ENCODE measurements at regions not wholly inside any gene's neighbourhood (a gene's known extent, or its start where the extent isn't known, plus 50 kb on each side); places are given as distances from the start of the nearest gene placed in this dataset.
"Not testable (repeated sequence)": the region's sequence is repeated elsewhere in the genome, so short reads cannot be mapped to it uniquely, and the experiment has no call there.

- Histone ChIP-seq H2AFZ (ENCODE audit: low read depth, low read length, severe bottlenecking) (no peak overlapping the region), H3K9ac (ENCODE audit: low read length) (no peak overlapping the region), H3K27me3 (ENCODE audit: low read length) (no peaks in the 10 kb centered on the region), H3K9me3 (ENCODE audit: insufficient read depth, low read length) (0 out of 2 replicates have a peak, but pooled peaks cover 11% of the 10 kb centered on the region), H3F3A (ENCODE audit: insufficient read depth) (no peaks in the 10 kb centered on the region), H3K4me2 (ENCODE audit: low read depth, low read length, poor library complexity, severe bottlenecking) (no peak overlapping the region), H3K9me2 (replicated peaks; ENCODE audit: insufficient read depth, low read length) (0 out of 2 replicates have a peak, but pooled peaks cover 4% of the 10 kb centered on the region), H3K36me3 (ENCODE audit: low read length) (no peaks in the 10 kb centered on the region), H3K4me3 (ENCODE audit: insufficient read depth, low read length, poor library complexity, severe bottlenecking) (no peak overlapping the region), H4K20me1 (ENCODE audit: low read depth, low read length) (no peaks in the 10 kb centered on the region), H3K79me2 (ENCODE audit: insufficient read depth, low read length) (no peaks in the 10 kb centered on the region), H3K27ac (ENCODE audit: low read depth, low read length) (no peak overlapping the region)
- no peak for TF ChIP-seq CTCF (IDR thresholded peaks at IDR 0.05; ENCODE audit: insufficient read depth, low read length, poor library complexity, severe bottlenecking)
- no peak for TF ChIP-seq EZH2phosphoT487 (conservative IDR thresholded peaks at IDR 0.05; ENCODE audit: low read length)
These were observed 1642.6 kb upstream of the CELF4 start for GRCh38 chr18:39208190-39208589.

GRCh38 chr18:39206398-39207103, 1641.0 kb upstream of the CELF4 start:
- H3K4me2 ChIP-seq (ENCODE audit: low read depth, low read length, poor library complexity, severe bottlenecking); H3K9me3 ChIP-seq (ENCODE audit: insufficient read depth, low read length); H3K27ac ChIP-seq (ENCODE audit: low read depth, low read length); H3K27me3 ChIP-seq (ENCODE audit: low read length); H3K36me3 ChIP-seq (ENCODE audit: low read length); H3K9ac ChIP-seq (ENCODE audit: low read length); H2AFZ ChIP-seq (ENCODE audit: low read depth, low read length, severe bottlenecking); H3F3A ChIP-seq (ENCODE audit: insufficient read depth); H4K20me1 ChIP-seq (ENCODE audit: low read depth, low read length); H3K4me3 ChIP-seq (ENCODE audit: insufficient read depth, low read length, poor library complexity, severe bottlenecking); H3K79me2 ChIP-seq (ENCODE audit: insufficient read depth, low read length); H3K9me2 ChIP-seq (replicated peaks; ENCODE audit: insufficient read depth, low read length): not testable (repeated sequence)

- no peak overlapping the region for H3K4me3 ChIP-seq (ENCODE audit: insufficient read depth, low read length, poor library complexity, severe bottlenecking)
- TF ChIP-seq EZH2phosphoT487 (conservative IDR thresholded peaks at IDR 0.05; ENCODE audit: low read length) (no peak), CTCF (IDR thresholded peaks at IDR 0.05; ENCODE audit: insufficient read depth, low read length, poor library complexity, severe bottlenecking) (no peak)
- H3K27me3 ChIP-seq (ENCODE audit: low read length) = no peaks in the 10 kb centered on the region
- no peaks in the 10 kb centered on the region for H3K36me3 ChIP-seq (ENCODE audit: low read length)
- H3K9me3 ChIP-seq (ENCODE audit: insufficient read depth, low read length) = 0 out of 2 replicates have a peak, but pooled peaks cover 6% of the 10 kb centered on the region
- H3K79me2 ChIP-seq (ENCODE audit: insufficient read depth, low read length) = no peaks in the 10 kb centered on the region
- no peak overlapping the region for H3K9ac ChIP-seq (ENCODE audit: low read length)
- H3K27ac ChIP-seq (ENCODE audit: low read depth, low read length) = no peak overlapping the region
- no peaks in the 10 kb centered on the region for H4K20me1 ChIP-seq (ENCODE audit: low read depth, low read length)
- H3K4me2 ChIP-seq (ENCODE audit: low read depth, low read length, poor library complexity, severe bottlenecking) = no peak overlapping the region
- H3F3A ChIP-seq (ENCODE audit: insufficient read depth) = no peaks in the 10 kb centered on the region
- 0 out of 2 replicates have a peak, but pooled peaks cover 2% of the 10 kb centered on the region for H3K9me2 ChIP-seq (replicated peaks; ENCODE audit: insufficient read depth, low read length)
- H2AFZ ChIP-seq (ENCODE audit: low read depth, low read length, severe bottlenecking) = no peak overlapping the region
These were observed 1640.1 kb upstream of the CELF4 start for GRCh38 chr18:39205565-39206195.

- Histone ChIP-seq H3K4me3 (ENCODE audit: insufficient read depth, low read length, poor library complexity, severe bottlenecking) (no peak overlapping the region), H3K36me3 (ENCODE audit: low read length) (no peaks in the 10 kb centered on the region), H3K27me3 (ENCODE audit: low read length) (no peaks in the 10 kb centered on the region), H3K79me2 (ENCODE audit: insufficient read depth, low read length) (no peaks in the 10 kb centered on the region), H3F3A (ENCODE audit: insufficient read depth) (no peaks in the 10 kb centered on the region), H3K9me2 (replicated peaks; ENCODE audit: insufficient read depth, low read length) (no peaks in the 10 kb centered on the region), H2AFZ (ENCODE audit: low read depth, low read length, severe bottlenecking) (no peak overlapping the region), H3K27ac (ENCODE audit: low read depth, low read length) (no peak overlapping the region), H3K9me3 (ENCODE audit: insufficient read depth, low read length) (peaks cover 6% of the 10 kb centered on the region; the same call in 1 of the 2 replicates), H4K20me1 (ENCODE audit: low read depth, low read length) (no peaks in the 10 kb centered on the region), H3K9ac (ENCODE audit: low read length) (no peak overlapping the region), H3K4me2 (ENCODE audit: low read depth, low read length, poor library complexity, severe bottlenecking) (no peak overlapping the region)
- TF ChIP-seq EZH2phosphoT487 (conservative IDR thresholded peaks at IDR 0.05; ENCODE audit: low read length) (no peak), CTCF (IDR thresholded peaks at IDR 0.05; ENCODE audit: insufficient read depth, low read length, poor library complexity, severe bottlenecking) (no peak)
These were observed 1634.6 kb upstream of the CELF4 start for GRCh38 chr18:39200153-39200552.

Data from SU-DHL-6 (cell line).